ENCODE measurements at regions not wholly inside any gene's neighbourhood (a gene's known extent, or its start where the extent isn't known, plus 50 kb on each side); places are given as distances from the start of the nearest gene placed in this dataset.

GRCh38 chr4:91795947-91796346 lies 507.8 kb upstream of the GRID2 start:
- H3K4me1 Mint-ChIP-seq: no peaks in the 10 kb centered on the region
- H3K27ac ChIP-seq (ENCODE audit: low read length): no peak overlapping the region
- H3K36me3 ChIP-seq (ENCODE audit: control insufficient read depth, insufficient read depth, low read length): no peaks in the 10 kb centered on the region
- H3K4me1 ChIP-seq (ENCODE audit: control insufficient read depth, insufficient read depth, low read length): no peaks in the 10 kb centered on the region
- TF ChIP-seq CTCF (IDR thresholded peaks at IDR 0.05): no peak
- intact Hi-C loops (cut with micrococcal nuclease): no loop called here
- H3K4me3 Mint-ChIP-seq: no peak overlapping the region
- DNase-seq (no peak), ATAC-seq (no peak)
- H3K4me3 ChIP-seq (ENCODE audit: low read length): no peak overlapping the region
- WGBS (ENCODE audit: insufficient coverage): no CpG with 5 or more reads among the region's 1 CpG
- no peaks in the 10 kb centered on the region for H3K27me3 Mint-ChIP-seq (ENCODE audit: low read depth in 2 of 2)
- H3K9me3 ChIP-seq (ENCODE audit: control insufficient read depth, insufficient read depth, low read length): no peaks in the 10 kb centered on the region
- peaks cover 5 to 13% of the 10 kb centered on the region in 2 donors for H3K9me3 Mint-ChIP-seq
- H3K27ac Mint-ChIP-seq: no peak overlapping the region
- H3K27me3 ChIP-seq (ENCODE audit: control insufficient read depth, insufficient read depth, low read length): no peaks in the 10 kb centered on the region
- H3K36me3 Mint-ChIP-seq: peaks cover 11% of the 10 kb centered on the region

- H3K27me3 ChIP-seq (ENCODE audit: control insufficient read depth, insufficient read depth, low read length): no peaks in the 10 kb centered on the region
- TF ChIP-seq CTCF (IDR thresholded peaks at IDR 0.05): no peak
- Mint-ChIP-seq H3K9me3 (peaks cover 7 to 27% of the 10 kb centered on the region in 2 donors), H3K4me1 (no peaks in the 10 kb centered on the region), H3K27me3 (ENCODE audit: low read depth in 2 of 2) (no peaks in the 10 kb centered on the region), H3K27ac (no peak overlapping the region), H3K36me3 (no peaks in the 10 kb centered on the region), H3K4me3 (no peak overlapping the region)
- H3K4me3 ChIP-seq (ENCODE audit: low read length): no peak overlapping the region
- no peaks in the 10 kb centered on the region for H3K9me3 ChIP-seq (ENCODE audit: control insufficient read depth, insufficient read depth, low read length)
- ATAC-seq: no peak
- intact Hi-C loops (cut with micrococcal nuclease): no loop called here
- no CpG with 5 or more reads among the region's 1 CpG for WGBS (ENCODE audit: insufficient coverage)
- H3K27ac ChIP-seq (ENCODE audit: low read length): no peak overlapping the region
- no peak for DNase-seq
- H3K36me3 ChIP-seq (ENCODE audit: control insufficient read depth, insufficient read depth, low read length): no peaks in the 10 kb centered on the region
- no peaks in the 10 kb centered on the region for H3K4me1 ChIP-seq (ENCODE audit: control insufficient read depth, insufficient read depth, low read length)
Measured at GRCh38 chr4:91812319-91812718, 491.4 kb upstream of the GRID2 start.

DNA sequence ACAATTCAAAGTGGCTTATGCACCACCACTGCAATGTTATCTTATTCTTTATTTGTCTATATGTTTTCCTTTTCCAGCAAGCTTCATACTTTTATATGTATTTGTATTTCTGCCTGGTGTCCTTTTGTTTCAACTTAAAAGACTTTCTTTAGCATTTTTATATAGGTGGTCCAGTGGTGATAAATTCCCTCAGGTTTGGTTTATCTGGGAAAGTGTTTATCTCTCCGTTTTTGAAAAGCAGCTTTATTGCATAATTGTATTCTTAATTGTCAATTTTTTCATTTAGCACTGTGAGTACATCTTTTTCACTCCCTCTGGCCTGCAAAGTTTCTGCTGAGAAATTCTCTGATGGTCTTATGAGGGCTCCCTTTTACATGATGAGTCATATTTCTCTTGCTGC lies 479.0 kb upstream of the GRID2 start:
- Histone ChIP-seq H3K4me3 (ENCODE audit: low read length) (no peak overlapping the region), H3K4me1 (ENCODE audit: control insufficient read depth, insufficient read depth, low read length) (no peaks in the 10 kb centered on the region), H3K9me3 (ENCODE audit: control insufficient read depth, insufficient read depth, low read length) (peaks cover 8% of the 10 kb centered on the region), H3K27me3 (ENCODE audit: control insufficient read depth, insufficient read depth, low read length) (no peaks in the 10 kb centered on the region), H3K27ac (ENCODE audit: low read length) (no peak overlapping the region), H3K36me3 (ENCODE audit: control insufficient read depth, insufficient read depth, low read length) (no peaks in the 10 kb centered on the region)
- DNase-seq (no peak), ATAC-seq (no peak)
- no peak for TF ChIP-seq CTCF (IDR thresholded peaks at IDR 0.05)
- intact Hi-C loops (cut with micrococcal nuclease): no loop called here
- peaks cover 18 to 34% of the 10 kb centered on the region in 2 donors for H3K9me3 Mint-ChIP-seq
- no peaks in the 10 kb centered on the region for H3K4me1 Mint-ChIP-seq
- no CpG with 5 or more reads among the region's 1 CpG for WGBS (ENCODE audit: insufficient coverage)
- no peak overlapping the region for H3K27ac Mint-ChIP-seq
- no peaks in the 10 kb centered on the region for H3K27me3 Mint-ChIP-seq (ENCODE audit: low read depth in 2 of 2)
- no peak overlapping the region for H3K4me3 Mint-ChIP-seq
- peaks cover 15% of the 10 kb centered on the region for H3K36me3 Mint-ChIP-seq

DNA sequence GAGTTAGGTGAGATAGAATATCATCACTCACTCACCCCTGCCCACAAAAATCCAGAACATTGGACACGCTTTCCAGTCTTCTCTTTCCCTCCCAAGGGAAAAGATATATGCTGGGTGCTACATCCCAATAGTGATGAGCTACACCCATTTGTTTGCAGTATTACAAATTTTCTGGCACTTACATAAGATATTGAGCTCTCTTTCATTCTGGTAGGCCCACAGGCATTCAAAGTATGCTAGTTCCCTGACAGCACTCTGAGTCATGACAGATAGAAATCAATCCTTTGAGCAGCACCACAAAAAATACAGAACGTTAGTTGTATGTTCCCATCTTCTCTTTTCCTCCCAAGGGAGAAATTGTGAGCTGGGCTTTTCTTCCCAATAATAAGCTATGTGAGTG lies 477.6 kb upstream of the GRID2 start:
- Mint-ChIP-seq H3K27me3 (ENCODE audit: low read depth in 2 of 2) (no peaks in the 10 kb centered on the region), H3K4me3 (no peak overlapping the region)

More for the DNA sequence above, 477.6 kb upstream of the GRID2 start:
- WGBS (ENCODE audit: insufficient coverage): 100% methylated on average over 2 of the region's 2 CpGs
- peaks cover 21 to 35% of the 10 kb centered on the region in 2 donors for H3K9me3 Mint-ChIP-seq
- H3K36me3 Mint-ChIP-seq: peaks cover 15% of the 10 kb centered on the region
- H3K4me1 ChIP-seq (ENCODE audit: control insufficient read depth, insufficient read depth, low read length): no peaks in the 10 kb centered on the region
- no peaks in the 10 kb centered on the region for H3K4me1 Mint-ChIP-seq
- no peaks in the 10 kb centered on the region for H3K36me3 ChIP-seq (ENCODE audit: control insufficient read depth, insufficient read depth, low read length)
- H3K27me3 ChIP-seq (ENCODE audit: control insufficient read depth, insufficient read depth, low read length): no peaks in the 10 kb centered on the region
- no peak overlapping the region for H3K4me3 ChIP-seq (ENCODE audit: low read length)
- no peak overlapping the region for H3K27ac Mint-ChIP-seq
- TF ChIP-seq CTCF (IDR thresholded peaks at IDR 0.05): no peak
- DNase-seq (no peak), ATAC-seq (no peak)
- no peak overlapping the region for H3K27ac ChIP-seq (ENCODE audit: low read length)
- intact Hi-C loops (cut with micrococcal nuclease): no loop called here
- H3K9me3 ChIP-seq (ENCODE audit: control insufficient read depth, insufficient read depth, low read length): peaks cover 2% of the 10 kb centered on the region

Data from natural killer cell (primary cell).